ENCODE measurements at regions not wholly inside any gene's neighbourhood (a gene's known extent, or its start where the extent isn't known, plus 50 kb on each side); places are given as distances from the start of the nearest gene placed in this dataset.

DNA sequence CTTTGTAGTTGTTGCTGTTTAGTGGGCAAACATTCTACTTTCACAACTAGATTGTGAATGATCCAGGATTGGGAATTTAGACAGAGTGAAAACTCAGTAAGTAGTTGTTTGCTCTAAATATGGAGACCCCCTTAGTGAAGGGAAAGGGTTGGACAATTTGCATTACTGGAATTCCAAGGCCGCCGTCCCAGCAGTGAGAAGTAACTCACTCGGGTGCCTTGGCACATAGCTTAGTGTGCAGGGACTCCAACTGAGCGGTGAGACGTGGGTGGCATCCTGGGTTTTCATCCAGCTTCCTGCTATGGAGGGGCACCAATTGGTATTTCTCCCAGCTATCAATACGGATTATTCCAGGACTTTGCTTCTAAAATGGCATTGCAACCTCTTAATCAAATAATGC is 69.7 kb upstream of the FCN1 start:
- no peak for ATAC-seq
- no peak for DNase-seq (ENCODE audit: low spot score)

DNA sequence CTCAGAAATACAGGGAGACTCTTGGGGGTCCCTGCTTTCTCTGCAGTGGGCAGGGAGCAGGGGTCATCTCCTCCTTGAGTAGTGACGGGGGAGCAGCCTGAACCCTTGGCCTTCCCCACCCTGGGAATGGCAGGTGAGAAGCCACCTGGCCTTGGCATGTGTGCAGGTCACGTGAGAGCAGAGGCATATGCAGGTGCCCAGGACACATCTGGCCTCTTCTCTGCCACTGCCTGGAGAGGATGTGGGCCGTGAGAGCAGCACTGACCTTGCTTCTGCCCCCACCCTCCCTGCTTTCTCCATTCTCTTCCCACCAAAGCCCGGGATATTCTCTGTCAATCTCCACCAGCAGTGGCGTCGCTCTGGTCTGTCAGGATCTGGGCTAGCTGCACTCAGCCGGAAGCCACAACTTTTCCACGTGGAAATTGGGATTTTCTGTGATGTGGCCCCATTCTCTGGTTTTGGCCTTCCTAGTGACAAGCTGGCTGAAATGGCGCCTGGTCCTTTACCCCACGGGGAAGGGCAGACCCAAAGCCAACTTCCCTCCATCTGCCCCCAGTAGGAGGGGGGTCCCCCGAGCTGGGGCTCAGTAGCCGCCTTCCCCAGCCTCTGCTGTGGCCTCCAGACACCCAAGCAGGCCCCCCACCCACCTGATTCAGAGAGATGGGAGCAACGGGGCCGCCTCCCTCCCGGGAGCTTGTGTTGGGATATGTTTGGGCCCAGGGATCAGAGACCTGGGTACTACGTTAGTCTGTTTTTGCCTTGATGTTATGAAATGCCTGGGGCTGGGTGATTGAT is 70.4 kb upstream of the FCN1 start:
- DNase-seq (ENCODE audit: low spot score) (no peak), ATAC-seq (no peak)

GRCh38 chr9:134988706-134989105 is 71.0 kb upstream of the FCN1 start:
- DNase-seq (ENCODE audit: low spot score) (no peak), ATAC-seq (no peak)

- DNase-seq (ENCODE audit: low spot score) (no peak), ATAC-seq (no peak)
These were observed 71.7 kb upstream of the FCN1 start for GRCh38 chr9:134989206-134990065.

GRCh38 chr9:134991808-134992754 is 74.4 kb upstream of the FCN1 start:
- DNase-seq (ENCODE audit: low spot score), result no peak
- no peak for ATAC-seq

DNA sequence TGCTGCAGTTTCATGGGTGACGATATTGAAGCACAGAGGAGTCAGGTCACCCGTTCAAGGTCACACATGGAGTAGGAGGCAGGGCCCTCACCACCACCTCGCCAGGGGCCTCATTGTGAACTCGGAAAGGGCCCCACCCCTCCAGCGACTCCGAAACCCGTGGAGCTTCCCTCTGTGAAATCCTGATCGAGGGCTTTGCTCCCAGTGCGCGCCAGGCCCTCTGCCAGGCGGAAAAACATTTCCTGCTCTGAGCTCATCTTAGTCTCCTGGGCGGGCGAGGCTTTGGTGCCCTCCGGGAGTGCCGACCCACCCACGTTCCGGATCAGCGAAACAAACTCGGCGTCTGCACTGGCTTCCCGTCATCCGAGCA is 75.0 kb upstream of the FCN1 start:
- ATAC-seq (no peak), DNase-seq (ENCODE audit: low spot score) (no peak)

- ATAC-seq, result no peak
- DNase-seq (ENCODE audit: low spot score), result no peak
These were observed 75.7 kb upstream of the FCN1 start for GRCh38 chr9:134993416-134993815.

- DNase-seq (ENCODE audit: low spot score) (no peak), ATAC-seq (no peak)
These were observed 76.4 kb upstream of the FCN1 start for GRCh38 chr9:134993996-134994720.

DNA sequence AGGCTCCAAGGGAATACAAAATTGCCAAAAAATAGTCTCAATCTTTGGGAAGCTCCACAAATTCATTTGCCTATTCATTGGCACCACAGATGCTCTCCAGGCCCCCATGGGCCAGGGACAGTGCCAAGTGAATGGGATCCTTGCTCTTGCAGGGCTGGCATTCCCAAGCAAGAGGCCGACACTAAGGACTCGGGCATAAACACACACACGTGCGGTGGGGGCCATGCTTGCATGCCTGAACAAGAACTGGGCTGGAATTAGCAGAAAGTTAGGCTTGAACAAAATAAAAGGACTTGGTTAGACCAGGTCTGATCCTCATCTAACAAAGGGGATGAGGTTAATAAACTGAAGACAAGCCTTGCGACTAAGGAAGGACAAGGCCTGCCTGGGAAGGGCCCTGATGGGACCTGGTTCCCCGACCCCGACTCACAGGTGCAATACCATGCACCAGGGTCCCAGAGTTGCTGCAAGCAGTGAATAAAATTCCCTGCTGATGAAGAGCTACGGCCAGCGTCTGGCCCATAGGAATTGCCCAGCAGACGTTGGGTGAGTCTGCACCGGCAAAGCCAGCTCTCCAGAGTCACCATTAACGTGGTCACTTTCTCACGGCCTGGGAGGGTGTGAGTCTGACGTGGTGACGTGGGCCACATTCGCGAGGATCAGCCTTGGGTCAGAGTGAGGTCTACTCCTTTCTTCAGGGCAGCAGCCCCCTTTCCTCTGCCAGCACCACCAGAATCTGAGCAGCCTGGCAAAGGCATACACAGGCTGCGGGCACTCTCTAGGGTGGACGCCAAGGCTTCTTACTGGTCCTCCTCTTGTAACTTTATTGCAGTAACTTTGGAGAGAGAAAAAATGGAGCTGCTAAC is 77.4 kb upstream of the FCN1 start:
- no peak for ATAC-seq
- no peak for DNase-seq (ENCODE audit: low spot score)

DNA sequence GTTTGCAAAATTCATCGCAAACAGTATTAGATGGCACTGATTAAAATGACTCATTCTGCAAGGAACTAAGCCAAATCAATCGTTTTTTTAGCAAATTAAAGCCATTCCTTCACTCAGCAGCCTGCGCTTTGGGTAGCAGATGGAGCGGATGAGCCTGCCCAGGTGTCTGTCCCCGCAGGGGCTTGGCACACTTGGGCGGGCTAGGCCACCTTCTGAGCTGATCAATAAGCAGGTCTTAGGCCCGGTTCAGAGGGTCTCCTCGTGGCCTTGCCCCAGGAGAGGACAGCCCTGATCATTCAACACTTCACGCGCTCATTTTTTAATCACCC is 78.0 kb upstream of the FCN1 start:
- no peak for DNase-seq (ENCODE audit: low spot score)

DNA sequence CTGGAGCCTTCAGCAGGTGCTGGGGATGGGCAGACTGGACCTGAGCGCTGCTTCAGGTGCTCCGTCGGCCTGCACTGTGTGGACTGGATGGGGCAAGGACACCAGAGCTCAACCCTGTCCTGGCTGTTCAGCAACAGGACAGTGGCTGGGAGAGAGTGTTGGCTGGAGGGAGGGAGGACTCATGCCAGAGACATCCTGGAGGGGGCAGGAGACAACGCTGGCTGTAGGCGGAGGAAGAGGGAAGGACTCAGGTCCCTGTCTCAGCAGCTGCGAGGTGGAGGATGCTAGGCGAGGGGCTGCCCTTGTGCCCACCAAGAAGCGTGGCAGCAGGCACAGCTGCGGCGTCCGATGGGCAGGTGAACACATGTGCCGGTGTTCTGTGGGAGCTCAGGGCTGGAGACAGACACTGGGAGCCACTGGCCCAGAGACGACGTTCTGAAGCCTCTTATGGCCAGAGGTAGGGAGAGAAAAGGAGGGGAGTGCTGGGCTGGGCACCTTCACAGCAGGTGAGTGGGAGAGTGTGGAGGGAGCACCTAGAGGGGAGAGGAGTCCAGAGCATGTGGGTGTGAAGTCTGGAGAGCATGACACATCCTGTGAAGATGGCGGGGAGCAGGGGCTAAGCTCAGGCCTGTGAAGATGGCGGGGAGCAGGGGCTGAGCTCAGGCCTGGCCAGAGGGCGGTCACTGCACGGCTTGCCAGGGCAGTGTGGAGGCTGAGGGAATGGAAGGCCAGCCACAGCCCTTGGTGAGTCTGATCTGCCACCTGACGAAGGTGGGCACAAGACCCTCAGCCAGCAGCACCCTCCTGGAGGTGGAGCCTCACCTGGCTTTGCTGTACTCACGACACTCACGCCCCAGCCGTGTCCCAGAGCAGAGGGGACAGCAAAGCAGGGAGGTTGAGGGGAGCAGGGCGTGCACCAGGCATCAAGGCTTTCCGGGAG is 79.1 kb upstream of the FCN1 start:
- no peak for DNase-seq (ENCODE audit: low spot score)
- no peak for ATAC-seq

More for the DNA sequence above, 78.0 kb upstream of the FCN1 start:
- ATAC-seq, result no peak

GRCh38 chr9:135000647-135001245 is 83.0 kb upstream of the FCN1 start:
- no peak for DNase-seq (ENCODE audit: low spot score)
- no peak for ATAC-seq

GRCh38 chr9:135001526-135001925 is 83.8 kb upstream of the FCN1 start:
- no peak for ATAC-seq

DNA sequence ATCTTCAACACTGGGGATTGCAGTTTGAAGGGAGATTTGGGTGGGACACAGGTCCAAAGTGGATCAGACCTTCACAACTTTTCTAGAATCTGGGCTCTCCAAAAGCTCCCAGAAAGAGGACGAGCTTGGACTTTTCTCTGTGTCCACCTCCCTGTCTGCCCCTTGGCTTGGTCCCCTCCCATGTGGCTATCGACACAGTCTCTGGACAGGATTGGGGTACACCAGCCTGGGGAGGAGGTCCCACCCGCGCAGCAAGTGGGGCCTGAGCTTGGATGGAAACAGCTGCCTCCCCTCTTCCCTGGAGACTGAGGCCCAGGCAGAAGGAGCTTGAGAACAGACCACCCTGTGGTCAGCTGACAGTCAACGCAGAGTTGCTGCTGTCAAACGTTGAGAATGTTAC is 84.6 kb upstream of the FCN1 start:
- DNase-seq (ENCODE audit: low spot score), result no peak
- ATAC-seq, result no peak

More at GRCh38 chr9:135001526-135001925, 83.8 kb upstream of the FCN1 start:
- no peak for DNase-seq (ENCODE audit: low spot score)

- no peak for DNase-seq (ENCODE audit: low spot score)
- no peak for ATAC-seq
These were observed 84.7 kb upstream of the OLFM1 start for GRCh38 chr9:135002802-135003201.

- ATAC-seq, result no peak
- DNase-seq (ENCODE audit: low spot score), result no peak
These were observed 82.7 kb upstream of the OLFM1 start for GRCh38 chr9:135004772-135005171.

DNA sequence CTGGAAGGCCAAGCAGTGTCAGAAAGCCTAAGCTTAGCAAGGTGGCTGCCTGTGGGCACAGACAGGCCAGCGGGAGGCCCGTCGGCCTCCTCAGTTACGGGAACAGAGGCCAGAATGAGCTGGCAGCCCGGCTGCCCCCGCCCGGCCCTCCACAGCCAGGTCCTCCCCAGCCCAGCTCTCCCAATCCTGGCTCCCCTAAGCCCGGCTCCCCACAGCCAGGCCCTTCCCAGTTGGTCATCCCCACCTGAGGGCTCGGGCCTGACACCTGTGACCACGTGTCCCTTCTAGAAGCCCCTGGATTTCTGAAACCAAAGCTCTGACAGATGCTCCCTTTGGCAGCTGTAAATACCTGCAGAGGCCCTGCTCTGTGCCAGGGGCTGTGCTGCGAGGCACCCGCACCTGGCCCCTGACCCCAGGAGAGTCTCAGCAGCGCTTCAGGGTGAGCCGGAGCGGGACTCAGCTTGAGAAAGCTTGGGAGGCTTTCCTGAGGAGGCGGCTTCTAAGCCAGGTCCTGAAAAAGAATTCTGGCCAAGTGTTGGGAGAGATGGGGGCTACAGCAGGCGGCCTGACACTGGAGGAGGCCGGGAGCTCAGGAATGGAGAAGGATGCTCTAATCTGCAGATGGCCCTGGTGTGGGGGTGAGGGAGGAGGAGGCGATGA is 80.4 kb upstream of the OLFM1 start:
- ATAC-seq (no peak), DNase-seq (ENCODE audit: low spot score) (no peak)

DNA sequence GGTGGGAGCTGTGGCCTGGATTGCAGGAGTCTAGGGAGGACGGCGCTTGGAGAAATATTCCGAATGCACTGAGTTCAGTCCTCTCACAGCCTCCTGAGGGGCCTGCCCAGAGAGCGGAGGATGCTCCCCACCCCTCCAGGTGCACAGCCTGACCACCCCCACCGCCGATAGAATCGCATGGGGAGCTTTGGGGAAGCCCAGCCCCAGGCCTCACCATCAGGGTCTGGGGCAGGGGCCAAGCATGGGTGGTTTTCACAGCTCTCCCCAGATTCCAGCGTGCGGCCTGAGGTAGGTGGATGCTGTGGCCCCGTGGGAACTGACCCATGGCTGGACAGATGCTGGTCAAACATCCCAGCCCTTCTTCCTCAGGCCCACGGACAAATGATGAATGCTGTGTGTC is 79.9 kb upstream of the OLFM1 start:
- ATAC-seq, result no peak
- DNase-seq (ENCODE audit: low spot score), result no peak
